HEK293 (cell line): ENCODE measurements at regions not wholly inside any gene's neighbourhood (a gene's known extent, or its start where the extent isn't known, plus 50 kb on each side); places are given as distances from the start of the nearest gene placed in this dataset.

Experiments used
- KLF16 ChIP-seq: fragments of 450-650 bp; formaldehyde crosslinking; IDR thresholded peaks from 2 replicates; pipeline ENCODE4 v1.5.1; 2017; ENCODE audit warnings: missing biosample characterization, missing genetic modification characterization
- SP3 ChIP-seq: fragments of 450-650 bp; formaldehyde crosslinking; IDR thresholded peaks from 2 replicates; pipeline ENCODE4 v1.5.1; 2016; ENCODE audit warnings: missing biosample characterization, missing genetic modification characterization
- YY1 ChIP-seq: fragments of 450-650 bp; formaldehyde crosslinking; IDR thresholded peaks from 2 replicates; pipeline ENCODE4 v1.5.1; 2018; ENCODE audit warnings: missing biosample characterization, missing genetic modification characterization
- TF ChIP-seq, protein P1 (sequence below): fragments of 450-650 bp; formaldehyde crosslinking; IDR thresholded peaks from 2 replicates; pipeline ENCODE4 v1.5.1; 2016; ENCODE audit warnings: missing biosample characterization, missing genetic modification characterization
- TF ChIP-seq, protein P2 (sequence below): fragments of 450-650 bp; formaldehyde crosslinking; IDR thresholded peaks from 2 replicates; pipeline ENCODE4 v1.5.1; 2017; ENCODE audit warnings: missing biosample characterization, missing genetic modification characterization
- TF ChIP-seq, protein P3 (sequence below): fragments of 450-650 bp; formaldehyde crosslinking; IDR thresholded peaks from 2 replicates; pipeline ENCODE4 v1.5.1; 2016; ENCODE audit warnings: missing biosample characterization, missing genetic modification characterization
- TF ChIP-seq, protein P4 (sequence below): fragments of 450-650 bp; formaldehyde crosslinking; IDR thresholded peaks from 2 replicates; pipeline ENCODE4 v1.5.1; 2016; ENCODE audit warnings: missing biosample characterization, missing genetic modification characterization
- TF ChIP-seq, protein P5 (sequence below): sonication (generic); formaldehyde crosslinking; IDR thresholded peaks from 2 replicates; pipeline ENCODE4 v1.8.1; 2022; ENCODE audit warnings: mild to moderate bottlenecking, moderate library complexity, missing genetic modification reagents

DNA sequence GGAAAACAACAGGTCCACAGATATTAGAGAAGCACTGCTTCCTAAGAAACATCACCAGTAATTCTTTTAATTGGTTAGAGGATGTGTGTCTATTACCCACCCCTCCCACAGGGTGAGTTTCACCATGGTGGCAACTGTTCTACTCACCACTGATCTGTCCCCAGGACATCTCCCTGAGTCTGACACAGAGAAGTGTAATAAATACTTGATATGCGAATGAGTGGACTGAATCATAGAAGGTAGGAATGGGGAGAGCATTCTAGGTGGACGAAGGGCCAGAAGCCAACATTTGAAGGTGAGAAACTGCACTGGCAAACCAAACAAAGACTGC lies 452.7 kb upstream of the PROK2 start:
- TF ChIP-seq, protein P1, sequence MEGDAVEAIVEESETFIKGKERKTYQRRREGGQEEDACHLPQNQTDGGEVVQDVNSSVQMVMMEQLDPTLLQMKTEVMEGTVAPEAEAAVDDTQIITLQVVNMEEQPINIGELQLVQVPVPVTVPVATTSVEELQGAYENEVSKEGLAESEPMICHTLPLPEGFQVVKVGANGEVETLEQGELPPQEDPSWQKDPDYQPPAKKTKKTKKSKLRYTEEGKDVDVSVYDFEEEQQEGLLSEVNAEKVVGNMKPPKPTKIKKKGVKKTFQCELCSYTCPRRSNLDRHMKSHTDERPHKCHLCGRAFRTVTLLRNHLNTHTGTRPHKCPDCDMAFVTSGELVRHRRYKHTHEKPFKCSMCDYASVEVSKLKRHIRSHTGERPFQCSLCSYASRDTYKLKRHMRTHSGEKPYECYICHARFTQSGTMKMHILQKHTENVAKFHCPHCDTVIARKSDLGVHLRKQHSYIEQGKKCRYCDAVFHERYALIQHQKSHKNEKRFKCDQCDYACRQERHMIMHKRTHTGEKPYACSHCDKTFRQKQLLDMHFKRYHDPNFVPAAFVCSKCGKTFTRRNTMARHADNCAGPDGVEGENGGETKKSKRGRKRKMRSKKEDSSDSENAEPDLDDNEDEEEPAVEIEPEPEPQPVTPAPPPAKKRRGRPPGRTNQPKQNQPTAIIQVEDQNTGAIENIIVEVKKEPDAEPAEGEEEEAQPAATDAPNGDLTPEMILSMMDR, result no peak
- TF ChIP-seq SP3 (no peak), YY1 (tag by site-specific recombination) (no peak), KLF16 (tag by site-specific recombination) (no peak)
- TF ChIP-seq, protein P2, sequence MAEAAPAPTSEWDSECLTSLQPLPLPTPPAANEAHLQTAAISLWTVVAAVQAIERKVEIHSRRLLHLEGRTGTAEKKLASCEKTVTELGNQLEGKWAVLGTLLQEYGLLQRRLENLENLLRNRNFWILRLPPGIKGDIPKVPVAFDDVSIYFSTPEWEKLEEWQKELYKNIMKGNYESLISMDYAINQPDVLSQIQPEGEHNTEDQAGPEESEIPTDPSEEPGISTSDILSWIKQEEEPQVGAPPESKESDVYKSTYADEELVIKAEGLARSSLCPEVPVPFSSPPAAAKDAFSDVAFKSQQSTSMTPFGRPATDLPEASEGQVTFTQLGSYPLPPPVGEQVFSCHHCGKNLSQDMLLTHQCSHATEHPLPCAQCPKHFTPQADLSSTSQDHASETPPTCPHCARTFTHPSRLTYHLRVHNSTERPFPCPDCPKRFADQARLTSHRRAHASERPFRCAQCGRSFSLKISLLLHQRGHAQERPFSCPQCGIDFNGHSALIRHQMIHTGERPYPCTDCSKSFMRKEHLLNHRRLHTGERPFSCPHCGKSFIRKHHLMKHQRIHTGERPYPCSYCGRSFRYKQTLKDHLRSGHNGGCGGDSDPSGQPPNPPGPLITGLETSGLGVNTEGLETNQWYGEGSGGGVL, result no peak
- TF ChIP-seq, protein P3, sequence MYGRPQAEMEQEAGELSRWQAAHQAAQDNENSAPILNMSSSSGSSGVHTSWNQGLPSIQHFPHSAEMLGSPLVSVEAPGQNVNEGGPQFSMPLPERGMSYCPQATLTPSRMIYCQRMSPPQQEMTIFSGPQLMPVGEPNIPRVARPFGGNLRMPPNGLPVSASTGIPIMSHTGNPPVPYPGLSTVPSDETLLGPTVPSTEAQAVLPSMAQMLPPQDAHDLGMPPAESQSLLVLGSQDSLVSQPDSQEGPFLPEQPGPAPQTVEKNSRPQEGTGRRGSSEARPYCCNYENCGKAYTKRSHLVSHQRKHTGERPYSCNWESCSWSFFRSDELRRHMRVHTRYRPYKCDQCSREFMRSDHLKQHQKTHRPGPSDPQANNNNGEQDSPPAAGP, result no peak
- TF ChIP-seq, protein P4, sequence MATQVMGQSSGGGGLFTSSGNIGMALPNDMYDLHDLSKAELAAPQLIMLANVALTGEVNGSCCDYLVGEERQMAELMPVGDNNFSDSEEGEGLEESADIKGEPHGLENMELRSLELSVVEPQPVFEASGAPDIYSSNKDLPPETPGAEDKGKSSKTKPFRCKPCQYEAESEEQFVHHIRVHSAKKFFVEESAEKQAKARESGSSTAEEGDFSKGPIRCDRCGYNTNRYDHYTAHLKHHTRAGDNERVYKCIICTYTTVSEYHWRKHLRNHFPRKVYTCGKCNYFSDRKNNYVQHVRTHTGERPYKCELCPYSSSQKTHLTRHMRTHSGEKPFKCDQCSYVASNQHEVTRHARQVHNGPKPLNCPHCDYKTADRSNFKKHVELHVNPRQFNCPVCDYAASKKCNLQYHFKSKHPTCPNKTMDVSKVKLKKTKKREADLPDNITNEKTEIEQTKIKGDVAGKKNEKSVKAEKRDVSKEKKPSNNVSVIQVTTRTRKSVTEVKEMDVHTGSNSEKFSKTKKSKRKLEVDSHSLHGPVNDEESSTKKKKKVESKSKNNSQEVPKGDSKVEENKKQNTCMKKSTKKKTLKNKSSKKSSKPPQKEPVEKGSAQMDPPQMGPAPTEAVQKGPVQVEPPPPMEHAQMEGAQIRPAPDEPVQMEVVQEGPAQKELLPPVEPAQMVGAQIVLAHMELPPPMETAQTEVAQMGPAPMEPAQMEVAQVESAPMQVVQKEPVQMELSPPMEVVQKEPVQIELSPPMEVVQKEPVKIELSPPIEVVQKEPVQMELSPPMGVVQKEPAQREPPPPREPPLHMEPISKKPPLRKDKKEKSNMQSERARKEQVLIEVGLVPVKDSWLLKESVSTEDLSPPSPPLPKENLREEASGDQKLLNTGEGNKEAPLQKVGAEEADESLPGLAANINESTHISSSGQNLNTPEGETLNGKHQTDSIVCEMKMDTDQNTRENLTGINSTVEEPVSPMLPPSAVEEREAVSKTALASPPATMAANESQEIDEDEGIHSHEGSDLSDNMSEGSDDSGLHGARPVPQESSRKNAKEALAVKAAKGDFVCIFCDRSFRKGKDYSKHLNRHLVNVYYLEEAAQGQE (tag by site-specific recombination), result no peak
- TF ChIP-seq, protein P5, sequence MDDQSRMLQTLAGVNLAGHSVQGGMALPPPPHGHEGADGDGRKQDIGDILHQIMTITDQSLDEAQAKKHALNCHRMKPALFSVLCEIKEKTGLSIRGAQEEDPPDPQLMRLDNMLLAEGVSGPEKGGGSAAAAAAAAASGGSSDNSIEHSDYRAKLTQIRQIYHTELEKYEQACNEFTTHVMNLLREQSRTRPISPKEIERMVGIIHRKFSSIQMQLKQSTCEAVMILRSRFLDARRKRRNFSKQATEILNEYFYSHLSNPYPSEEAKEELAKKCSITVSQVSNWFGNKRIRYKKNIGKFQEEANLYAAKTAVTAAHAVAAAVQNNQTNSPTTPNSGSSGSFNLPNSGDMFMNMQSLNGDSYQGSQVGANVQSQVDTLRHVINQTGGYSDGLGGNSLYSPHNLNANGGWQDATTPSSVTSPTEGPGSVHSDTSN (CRISPR knock-in tag), result no peak
